WTC11 (cell line): ENCODE measurements at regions not wholly inside any gene's neighbourhood (a gene's known extent, or its start where the extent isn't known, plus 50 kb on each side); places are given as distances from the start of the nearest gene placed in this dataset.

Experiments
- ATAC-seq: fragments of 200-7000 bp; cut with Tn5 transposase; 2 replicates; pipeline ENCODE4 v1.10.0; 2021; ENCODE audit warnings: mild to moderate bottlenecking, moderate library complexity
- CTCF ChIA-PET: fragments of 300-600 bp; sonication (Branson Sonifier 250); formaldehyde crosslinking; loops from one replicate; lab custom pipeline; 2021; ENCODE audit warnings: antibody characterized with exemption; lab: Charles Lee
- POLR2A ChIA-PET: fragments of 350-600 bp; sonication (Branson Sonifier 250); formaldehyde crosslinking; loops from one replicate; lab custom pipeline; 2021; ENCODE audit warnings: antibody characterized with exemption; lab: Charles Lee
- DNase-seq: peaks from one replicate; pipeline ENCODE4 v3.0.0; 2021; ENCODE audit warnings: low spot score
- H3K27ac Mint-ChIP-seq: 2 replicates; pipeline ENCODE4 v1.8.0; 2021; ENCODE audit warnings: mixed read lengths
- H3K27me3 Mint-ChIP-seq: 2 replicates; pipeline ENCODE4 v1.8.0; 2021; ENCODE audit warnings: low read depth, mild to moderate bottlenecking, moderate library complexity, mixed read lengths
- H3K36me3 Mint-ChIP-seq: 2 replicates; pipeline ENCODE4 v1.8.0; 2021; ENCODE audit warnings: mixed read lengths
- H3K4me1 Mint-ChIP-seq: 2 replicates; pipeline ENCODE4 v1.8.0; 2022; ENCODE audit warnings: mixed read lengths
- H3K4me3 Mint-ChIP-seq: 2 replicates; pipeline ENCODE4 v1.8.0; 2021; ENCODE audit warnings: mild to moderate bottlenecking, moderate library complexity, mixed read lengths
- H3K9me3 Mint-ChIP-seq: 2 replicates; pipeline ENCODE4 v1.8.0; 2021; ENCODE audit warnings: mixed read lengths
- AFF4 ChIP-seq: sonication (generic); formaldehyde crosslinking; IDR thresholded peaks from 2 replicates; pipeline ENCODE4 v1.8.1; 2023; ENCODE audit warnings: mild to moderate bottlenecking, missing genetic modification reagents, borderline replicate concordance
- CDX4 ChIP-seq: fragments of 250-450 bp; sonication (Bioruptor Pico); IDR thresholded peaks from 2 replicates; pipeline ENCODE4 v1.9.0; 2021; ENCODE audit warnings: moderate library complexity, mild to moderate bottlenecking, inconsistent platforms, borderline replicate concordance
- E2F1 ChIP-seq: sonication (generic); formaldehyde crosslinking; IDR thresholded peaks from 2 replicates; pipeline ENCODE4 v1.8.0; 2022; ENCODE audit warnings: mild to moderate bottlenecking, missing genetic modification reagents
- ELF4 ChIP-seq: sonication (generic); formaldehyde crosslinking; IDR thresholded peaks from 2 replicates; pipeline ENCODE4 v1.8.1; 2022; ENCODE audit warnings: low read depth, mild to moderate bottlenecking, moderate library complexity, missing genetic modification reagents
- FOXJ3 ChIP-seq: sonication (generic); formaldehyde crosslinking; IDR thresholded peaks from 2 replicates; pipeline ENCODE4 v1.9.0; 2021; ENCODE audit warnings: missing genetic modification reagents, mild to moderate bottlenecking, borderline replicate concordance
- GRHL2 ChIP-seq: fragments of 250-450 bp; sonication (Bioruptor Pico); IDR thresholded peaks from 2 replicates; pipeline ENCODE4 v1.8.0; 2022; ENCODE audit warnings: mild to moderate bottlenecking, moderate library complexity; ENCODE audit not compliant: insufficient replicate concordance, severe bottlenecking
- IRF1 ChIP-seq: sonication (generic); formaldehyde crosslinking; IDR thresholded peaks from 2 replicates; pipeline ENCODE4 v1.8.0; 2023; ENCODE audit warnings: missing genetic modification reagents
- NFATC4 ChIP-seq: fragments of 250-450 bp; sonication (Bioruptor Pico); IDR thresholded peaks from 2 replicates; pipeline ENCODE4 v1.9.0; 2021; ENCODE audit warnings: mild to moderate bottlenecking
- OVOL2 ChIP-seq: fragments of 250-450 bp; sonication (Bioruptor Pico); IDR thresholded peaks from 2 replicates; pipeline ENCODE4 v1.9.0; 2021; ENCODE audit warnings: mild to moderate bottlenecking, borderline replicate concordance
- PREB ChIP-seq: sonication (generic); formaldehyde crosslinking; IDR thresholded peaks from 2 replicates; pipeline ENCODE4 v1.8.1; 2022; ENCODE audit warnings: mild to moderate bottlenecking, missing genetic modification reagents, moderate library complexity, borderline replicate concordance
- ZNF232 ChIP-seq: sonication (generic); formaldehyde crosslinking; IDR thresholded peaks from 2 replicates; pipeline ENCODE4 v1.8.0; 2022; ENCODE audit warnings: mild to moderate bottlenecking, missing genetic modification reagents
- ZNF396 ChIP-seq: fragments of 250-450 bp; sonication (Bioruptor Pico); IDR thresholded peaks from 2 replicates; pipeline ENCODE4 v1.8.0; 2021; ENCODE audit warnings: mild to moderate bottlenecking, moderate library complexity, borderline replicate concordance
- ZNF532 ChIP-seq: fragments of 250-450 bp; sonication (Bioruptor Pico); IDR thresholded peaks from 2 replicates; pipeline ENCODE4 v1.9.0; 2021; ENCODE audit warnings: mild to moderate bottlenecking, borderline replicate concordance

- no peaks in the 10 kb centered on the region for H3K27me3 Mint-ChIP-seq
- CTCF ChIA-PET: interaction anchor here (0.6 kb wide), 1 partner anchor 8 kb away, joined by 3 read pairs; no protein-coding TSS in a partner anchor
Observed at GRCh38 chr12:66025477-66025876, 105.1 kb downstream of the LLPH start.

More at GRCh38 chr12:66025477-66025876, 105.1 kb downstream of the LLPH start:
- no peaks in the 10 kb centered on the region for H3K36me3 Mint-ChIP-seq
- POLR2A ChIA-PET: no interaction called here
- H3K27ac Mint-ChIP-seq: no peak overlapping the region
- H3K9me3 Mint-ChIP-seq: no peaks in the 10 kb centered on the region
- ATAC-seq: no peak
- no peaks in the 10 kb centered on the region for H3K4me1 Mint-ChIP-seq
- no peak overlapping the region for H3K4me3 Mint-ChIP-seq
- no peak for TF ChIP-seq ZNF396 (CRISPR knock-in tag)
- TF ChIP-seq CDX4 (CRISPR knock-in tag): no peak
- TF ChIP-seq NFATC4 (CRISPR knock-in tag): no peak
- TF ChIP-seq IRF1 (CRISPR knock-in tag): no peak
- TF ChIP-seq GRHL2 (CRISPR knock-in tag): no peak
- TF ChIP-seq ZNF532 (CRISPR knock-in tag): no peak
- no peak for TF ChIP-seq E2F1
- TF ChIP-seq FOXJ3 (CRISPR knock-in tag): no peak
- no peak for TF ChIP-seq AFF4
- no peak for TF ChIP-seq OVOL2
- no peak for TF ChIP-seq ELF4
- TF ChIP-seq PREB (CRISPR knock-in tag): no peak
- TF ChIP-seq ZNF232 (CRISPR knock-in tag): no peak
- TF ChIP-seq, all 79 proteins: peak for 0
- no peak for DNase-seq
